GM23338 (cell line): ENCODE measurements at regions not wholly inside any gene's neighbourhood (a gene's known extent, or its start where the extent isn't known, plus 50 kb on each side); places are given as distances from the start of the nearest gene placed in this dataset.

ENCODE experiments used
- ATAC-seq: fragments of 200-7000 bp; cut with Tn5 transposase; 3 replicates; pipeline ENCODE4 v1.9.1; 2020
- DNase-seq: peaks from one replicate; pipeline ENCODE4 v3.0.0-alpha.2; 2015; ENCODE audit warnings: low spot score
- H2AFZ ChIP-seq: fragments of 200-600 bp; sonication (generic); 2 replicates; pipeline ENCODE4 v1.8.0; 2016; ENCODE audit warnings: antibody characterized with exemption, mild to moderate bottlenecking, moderate library complexity
- H3F3A ChIP-seq: fragments of 200-600 bp; sonication (generic); replicated peaks from 2 replicates; pipeline ENCODE4 v1.8.0; 2017; ENCODE audit warnings: antibody characterized with exemption, mixed run types, low read depth
- H3K27ac ChIP-seq: fragments of 200-600 bp; sonication (generic); 2 replicates; pipeline ENCODE4 v1.6.1; 2016; ENCODE audit warnings: low read depth
- H3K27me3 ChIP-seq: fragments of 200-600 bp; sonication (generic); 2 replicates; pipeline ENCODE4 v1.8.0; 2016; ENCODE audit warnings: mild to moderate bottlenecking, mixed run types, moderate library complexity; ENCODE audit not compliant: insufficient read depth
- H3K36me3 ChIP-seq: fragments of 200-600 bp; sonication (generic); 2 replicates; pipeline ENCODE4 v1.8.0; 2016; ENCODE audit warnings: mild to moderate bottlenecking; ENCODE audit not compliant: insufficient read depth
- H3K4me1 ChIP-seq: fragments of 200-600 bp; sonication (generic); 2 replicates; pipeline ENCODE4 v1.8.0; 2016; ENCODE audit warnings: mild to moderate bottlenecking, moderate library complexity; ENCODE audit not compliant: insufficient read depth
- H3K4me2 ChIP-seq: fragments of 200-600 bp; sonication (generic); 2 replicates; pipeline ENCODE4 v1.7.1; 2017; ENCODE audit warnings: mixed run types
- H3K4me3 ChIP-seq: fragments of 200-600 bp; sonication (generic); 2 replicates; pipeline ENCODE4 v1.6.1; 2016; ENCODE audit warnings: mixed run types
- H3K79me2 ChIP-seq: fragments of 200-600 bp; sonication (generic); replicated peaks from 2 replicates; pipeline ENCODE4 v1.8.0; 2017; ENCODE audit warnings: mild to moderate bottlenecking; ENCODE audit not compliant: insufficient read depth
- H3K9me2 ChIP-seq: fragments of 200-600 bp; sonication (generic); 2 replicates; pipeline ENCODE4 v1.8.0; 2017; ENCODE audit not compliant: insufficient read depth
- H4K20me1 ChIP-seq: fragments of 200-600 bp; sonication (generic); replicated peaks from 2 replicates; pipeline ENCODE4 v1.8.0; 2017; ENCODE audit warnings: mild to moderate bottlenecking; ENCODE audit not compliant: insufficient read depth
- H3K27ac Mint-ChIP-seq: 2 replicates; pipeline ENCODE4 v1.8.0; 2020; ENCODE audit warnings: inconsistent platforms, mild to moderate bottlenecking, moderate library complexity, mixed read lengths
- H3K27me3 Mint-ChIP-seq: 3 replicates; pipeline ENCODE4 v1.8.0; 2022; ENCODE audit warnings: low read depth, mild to moderate bottlenecking, moderate library complexity, mixed read lengths, inconsistent platforms; ENCODE audit not compliant: insufficient read depth, poor library complexity
- H3K36me3 Mint-ChIP-seq: 3 replicates; pipeline ENCODE4 v1.8.0; 2021; ENCODE audit warnings: low read depth, mild to moderate bottlenecking, inconsistent platforms, moderate library complexity, mixed read lengths
- H3K4me1 Mint-ChIP-seq: 3 replicates; pipeline ENCODE4 v1.8.0; 2020; ENCODE audit warnings: mild to moderate bottlenecking, inconsistent platforms, mixed read lengths
- H3K4me3 Mint-ChIP-seq: 3 replicates; pipeline ENCODE4 v1.8.0; 2021; ENCODE audit warnings: moderate library complexity, mild to moderate bottlenecking, inconsistent platforms, mixed read lengths
- H3K9me3 Mint-ChIP-seq: 3 replicates; pipeline ENCODE4 v1.8.0; 2020; ENCODE audit warnings: moderate library complexity, mild to moderate bottlenecking, inconsistent platforms, mixed read lengths
- CREB1 ChIP-seq: fragments of 250-450 bp; sonication (Bioruptor Pico); IDR thresholded peaks from 2 replicates; pipeline ENCODE4 v1.5.0; 2020; ENCODE audit warnings: low read depth, mild to moderate bottlenecking, moderate library complexity
- EZH2 ChIP-seq: fragments of 200-600 bp; sonication (generic); IDR thresholded peaks from one replicate; pipeline ENCODE4 v1.8.0; 2017; ENCODE audit warnings: antibody characterized with exemption, mild to moderate bottlenecking, low read depth; ENCODE audit not compliant: unreplicated experiment
- EZH2phosphoT487 ChIP-seq: fragments of 200-600 bp; sonication (generic); IDR thresholded peaks from one replicate; pipeline ENCODE4 v1.8.1; 2018; ENCODE audit warnings: antibody characterized with exemption; ENCODE audit not compliant: unreplicated experiment
- NANOG ChIP-seq: IDR thresholded peaks from 2 replicates; pipeline ENCODE4 v1.6.1; 2016; ENCODE audit warnings: antibody characterized with exemption, borderline replicate concordance
- STAT1 ChIP-seq: IDR thresholded peaks from one replicate; pipeline ENCODE4 v1.6.1; 2016; ENCODE audit warnings: antibody characterized with exemption; ENCODE audit not compliant: unreplicated experiment
- ZNF331 ChIP-seq: fragments of 250-450 bp; sonication (Bioruptor Pico); IDR thresholded peaks from 2 replicates; pipeline ENCODE4 v1.5.0; 2020; ENCODE audit warnings: low read depth, mild to moderate bottlenecking, moderate library complexity
- TF ChIP-seq, protein P1 (sequence below): fragments of 250-450 bp; sonication (Bioruptor Pico); IDR thresholded peaks from 2 replicates; pipeline ENCODE4 v1.5.0; 2020; ENCODE audit warnings: mild to moderate bottlenecking, moderate library complexity

DNA sequence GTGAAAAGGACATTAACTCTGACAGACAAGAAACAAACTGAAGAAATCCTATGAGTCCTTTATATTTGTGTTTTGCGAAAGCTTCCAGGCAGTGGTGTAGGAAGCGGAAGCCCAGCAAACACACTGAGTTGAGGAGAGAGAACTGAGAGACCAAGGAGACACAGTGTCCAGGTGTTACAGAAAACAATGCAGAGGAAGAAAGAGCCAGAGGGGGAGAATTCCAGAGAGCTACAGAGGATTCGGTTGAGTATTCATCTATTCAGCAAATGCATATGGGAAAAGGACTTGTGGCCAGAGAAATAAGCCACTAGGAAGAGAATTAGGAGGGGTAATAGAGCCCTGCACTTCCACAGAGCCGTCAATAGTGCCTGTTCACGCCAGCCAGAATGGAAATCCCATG is 183.5 kb downstream of the LIG4 start (continued):
- TF ChIP-seq, protein P1, sequence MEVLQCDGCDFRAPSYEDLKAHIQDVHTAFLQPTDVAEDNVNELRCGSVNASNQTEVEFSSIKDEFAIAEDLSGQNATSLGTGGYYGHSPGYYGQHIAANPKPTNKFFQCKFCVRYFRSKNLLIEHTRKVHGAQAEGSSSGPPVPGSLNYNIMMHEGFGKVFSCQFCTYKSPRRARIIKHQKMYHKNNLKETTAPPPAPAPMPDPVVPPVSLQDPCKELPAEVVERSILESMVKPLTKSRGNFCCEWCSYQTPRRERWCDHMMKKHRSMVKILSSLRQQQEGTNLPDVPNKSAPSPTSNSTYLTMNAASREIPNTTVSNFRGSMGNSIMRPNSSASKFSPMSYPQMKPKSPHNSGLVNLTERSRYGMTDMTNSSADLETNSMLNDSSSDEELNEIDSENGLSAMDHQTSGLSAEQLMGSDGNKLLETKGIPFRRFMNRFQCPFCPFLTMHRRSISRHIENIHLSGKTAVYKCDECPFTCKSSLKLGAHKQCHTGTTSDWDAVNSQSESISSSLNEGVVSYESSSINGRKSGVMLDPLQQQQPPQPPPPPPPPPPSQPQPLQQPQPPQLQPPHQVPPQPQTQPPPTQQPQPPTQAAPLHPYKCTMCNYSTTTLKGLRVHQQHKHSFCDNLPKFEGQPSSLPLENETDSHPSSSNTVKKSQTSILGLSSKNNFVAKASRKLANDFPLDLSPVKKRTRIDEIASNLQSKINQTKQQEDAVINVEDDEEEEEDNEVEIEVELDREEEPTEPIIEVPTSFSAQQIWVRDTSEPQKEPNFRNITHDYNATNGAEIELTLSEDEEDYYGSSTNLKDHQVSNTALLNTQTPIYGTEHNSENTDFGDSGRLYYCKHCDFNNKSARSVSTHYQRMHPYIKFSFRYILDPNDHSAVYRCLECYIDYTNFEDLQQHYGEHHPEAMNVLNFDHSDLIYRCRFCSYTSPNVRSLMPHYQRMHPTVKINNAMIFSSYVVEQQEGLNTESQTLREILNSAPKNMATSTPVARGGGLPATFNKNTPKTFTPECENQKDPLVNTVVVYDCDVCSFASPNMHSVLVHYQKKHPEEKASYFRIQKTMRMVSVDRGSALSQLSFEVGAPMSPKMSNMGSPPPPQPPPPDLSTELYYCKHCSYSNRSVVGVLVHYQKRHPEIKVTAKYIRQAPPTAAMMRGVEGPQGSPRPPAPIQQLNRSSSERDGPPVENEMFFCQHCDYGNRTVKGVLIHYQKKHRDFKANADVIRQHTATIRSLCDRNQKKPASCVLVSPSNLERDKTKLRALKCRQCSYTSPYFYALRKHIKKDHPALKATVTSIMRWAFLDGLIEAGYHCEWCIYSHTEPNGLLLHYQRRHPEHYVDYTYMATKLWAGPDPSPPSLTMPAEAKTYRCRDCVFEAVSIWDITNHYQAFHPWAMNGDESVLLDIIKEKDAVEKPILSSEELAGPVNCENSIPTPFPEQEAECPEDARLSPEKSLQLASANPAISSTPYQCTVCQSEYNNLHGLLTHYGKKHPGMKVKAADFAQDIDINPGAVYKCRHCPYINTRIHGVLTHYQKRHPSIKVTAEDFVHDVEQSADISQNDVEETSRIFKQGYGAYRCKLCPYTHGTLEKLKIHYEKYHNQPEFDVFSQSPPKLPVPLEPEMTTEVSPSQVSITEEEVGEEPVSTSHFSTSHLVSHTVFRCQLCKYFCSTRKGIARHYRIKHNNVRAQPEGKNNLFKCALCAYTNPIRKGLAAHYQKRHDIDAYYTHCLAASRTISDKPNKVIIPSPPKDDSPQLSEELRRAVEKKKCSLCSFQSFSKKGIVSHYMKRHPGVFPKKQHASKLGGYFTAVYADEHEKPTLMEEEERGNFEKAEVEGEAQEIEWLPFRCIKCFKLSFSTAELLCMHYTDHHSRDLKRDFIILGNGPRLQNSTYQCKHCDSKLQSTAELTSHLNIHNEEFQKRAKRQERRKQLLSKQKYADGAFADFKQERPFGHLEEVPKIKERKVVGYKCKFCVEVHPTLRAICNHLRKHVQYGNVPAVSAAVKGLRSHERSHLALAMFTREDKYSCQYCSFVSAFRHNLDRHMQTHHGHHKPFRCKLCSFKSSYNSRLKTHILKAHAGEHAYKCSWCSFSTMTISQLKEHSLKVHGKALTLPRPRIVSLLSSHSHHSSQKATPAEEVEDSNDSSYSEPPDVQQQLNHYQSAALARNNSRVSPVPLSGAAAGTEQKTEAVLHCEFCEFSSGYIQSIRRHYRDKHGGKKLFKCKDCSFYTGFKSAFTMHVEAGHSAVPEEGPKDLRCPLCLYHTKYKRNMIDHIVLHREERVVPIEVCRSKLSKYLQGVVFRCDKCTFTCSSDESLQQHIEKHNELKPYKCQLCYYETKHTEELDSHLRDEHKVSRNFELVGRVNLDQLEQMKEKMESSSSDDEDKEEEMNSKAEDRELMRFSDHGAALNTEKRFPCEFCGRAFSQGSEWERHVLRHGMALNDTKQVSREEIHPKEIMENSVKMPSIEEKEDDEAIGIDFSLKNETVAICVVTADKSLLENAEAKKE (CRISPR knock-in tag), result no peak
- no peak for TF ChIP-seq EZH2

DNA sequence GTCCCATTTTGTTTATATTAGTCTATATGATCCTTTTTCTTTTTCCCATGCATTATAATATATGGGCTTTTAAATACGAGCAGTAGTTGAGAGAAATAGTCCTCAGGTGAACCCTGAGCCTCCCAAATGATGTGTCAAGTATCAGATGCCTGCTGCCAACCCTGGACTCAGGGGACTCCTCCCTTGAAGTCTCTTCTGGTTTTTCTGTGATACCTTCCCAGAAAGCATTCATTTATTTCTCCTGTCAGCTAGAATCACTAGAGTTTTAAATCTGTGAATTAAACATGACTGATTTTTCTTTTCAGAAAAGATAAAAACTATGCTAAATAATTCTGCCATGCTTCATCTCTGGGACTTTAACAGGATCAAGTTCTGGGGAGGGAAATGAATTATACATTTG is 184.6 kb downstream of the LIG4 start:
- Histone ChIP-seq H3F3A (no peaks in the 10 kb centered on the region), H3K4me3 (no peak overlapping the region), H3K27me3 (no peaks in the 10 kb centered on the region), H2AFZ (no peak overlapping the region), H3K4me1 (peaks cover 27% of the 10 kb centered on the region), H3K27ac (no peak overlapping the region), H3K79me2 (no peaks in the 10 kb centered on the region), H3K9me2 (no peaks in the 10 kb centered on the region; the same call in 1 of the 2 replicates), H4K20me1 (no peaks in the 10 kb centered on the region), H3K36me3 (no peaks in the 10 kb centered on the region), H3K4me2 (no peak overlapping the region)
- DNase-seq (no peak), ATAC-seq (no peak)
- Mint-ChIP-seq H3K36me3 (no peaks in the 10 kb centered on the region), H3K27me3 (no peaks in the 10 kb centered on the region), H3K27ac (no peak overlapping the region), H3K4me1 (peaks cover 32% of the 10 kb centered on the region), H3K4me3 (no peak overlapping the region), H3K9me3 (no peaks in the 10 kb centered on the region)
- TF ChIP-seq EZH2phosphoT487 (no peak), STAT1 (no peak), CREB1 (no peak), ZNF331 (no peak), NANOG (no peak)
